HEK293T (cell line): ENCODE measurements at regions not wholly inside any gene's neighbourhood (a gene's known extent, or its start where the extent isn't known, plus 50 kb on each side); places are given as distances from the start of the nearest gene placed in this dataset.

Source experiments
- CTCF ChIA-PET: fragments of 350-600 bp; formaldehyde crosslinking; extraction: SDS; loops from one replicate; lab custom pipeline; 2021; ENCODE audit warnings: antibody characterized with exemption, inconsistent platforms; lab: Yijun Ruan, JAX
- POLR2A ChIA-PET: fragments of 350-600 bp; formaldehyde crosslinking; extraction: SDS; loops from one replicate; lab custom pipeline; 2020; ENCODE audit warnings: antibody characterized with exemption, inconsistent platforms; lab: Yijun Ruan, JAX
- DNase-seq: peaks from one replicate; pipeline ENCODE4 v3.0.0; 2012; ENCODE audit warnings: mixed read lengths; ENCODE audit errors: extremely low spot score
- ARNT ChIP-seq: fragments of 450-650 bp; IDR thresholded peaks from 2 replicates; pipeline ENCODE4 v1.6.1; 2017; ENCODE audit warnings: mild to moderate bottlenecking
- BHLHE40 ChIP-seq: fragments of 450-650 bp; IDR thresholded peaks from 2 replicates; pipeline ENCODE4 v1.6.1; 2016; ENCODE audit warnings: mild to moderate bottlenecking, moderate library complexity, borderline replicate concordance
- CTBP1 ChIP-seq: fragments of 450-650 bp; IDR thresholded peaks from 2 replicates; pipeline ENCODE4 v1.6.1; 2016; ENCODE audit warnings: borderline replicate concordance
- ELF4 ChIP-seq: fragments of 450-650 bp; IDR thresholded peaks from 2 replicates; pipeline ENCODE4 v1.6.1; 2017; ENCODE audit warnings: antibody characterized with exemption
- FOXA1 ChIP-seq: fragments of 450-650 bp; IDR thresholded peaks from 2 replicates; pipeline ENCODE4 v1.6.1; 2016; ENCODE audit warnings: mild to moderate bottlenecking
- FOXK2 ChIP-seq: fragments of 450-650 bp; IDR thresholded peaks from 2 replicates; pipeline ENCODE4 v1.6.1; 2016; ENCODE audit warnings: mild to moderate bottlenecking
- FOXM1 ChIP-seq: fragments of 450-650 bp; IDR thresholded peaks from 2 replicates; pipeline ENCODE4 v1.6.1; 2017; ENCODE audit warnings: mild to moderate bottlenecking, borderline replicate concordance
- HDGF ChIP-seq: fragments of 450-650 bp; IDR thresholded peaks from 2 replicates; pipeline ENCODE4 v1.6.1; 2017; ENCODE audit warnings: antibody characterized with exemption, borderline replicate concordance
- L3MBTL2 ChIP-seq: fragments of 450-650 bp; conservative IDR thresholded peaks from 2 replicates; pipeline ENCODE4 v1.6.1; 2016; ENCODE audit warnings: mild to moderate bottlenecking
- LEF1 ChIP-seq: fragments of 450-650 bp; IDR thresholded peaks from 2 replicates; pipeline ENCODE4 v1.6.1; 2017; ENCODE audit warnings: mild to moderate bottlenecking, borderline replicate concordance
- NFRKB ChIP-seq: fragments of 450-650 bp; IDR thresholded peaks from 2 replicates; pipeline ENCODE4 v1.6.1; 2016; ENCODE audit warnings: mild to moderate bottlenecking, moderate library complexity
- SP1 ChIP-seq: fragments of 450-650 bp; IDR thresholded peaks from 2 replicates; pipeline ENCODE4 v1.6.1; 2017
- SUZ12 ChIP-seq: fragments of 450-650 bp; IDR thresholded peaks from 2 replicates; pipeline ENCODE4 v1.6.1; 2016; ENCODE audit warnings: mild to moderate bottlenecking
- TARDBP ChIP-seq: fragments of 450-650 bp; IDR thresholded peaks from 2 replicates; pipeline ENCODE4 v1.6.1; 2016
- ZNF384 ChIP-seq: fragments of 450-650 bp; IDR thresholded peaks from 2 replicates; pipeline ENCODE4 v1.6.1; 2016
- TF ChIP-seq, protein P1 (sequence below): fragments of 450-650 bp; IDR thresholded peaks from 2 replicates; pipeline ENCODE4 v1.6.1; 2016

- TF ChIP-seq, protein P1, sequence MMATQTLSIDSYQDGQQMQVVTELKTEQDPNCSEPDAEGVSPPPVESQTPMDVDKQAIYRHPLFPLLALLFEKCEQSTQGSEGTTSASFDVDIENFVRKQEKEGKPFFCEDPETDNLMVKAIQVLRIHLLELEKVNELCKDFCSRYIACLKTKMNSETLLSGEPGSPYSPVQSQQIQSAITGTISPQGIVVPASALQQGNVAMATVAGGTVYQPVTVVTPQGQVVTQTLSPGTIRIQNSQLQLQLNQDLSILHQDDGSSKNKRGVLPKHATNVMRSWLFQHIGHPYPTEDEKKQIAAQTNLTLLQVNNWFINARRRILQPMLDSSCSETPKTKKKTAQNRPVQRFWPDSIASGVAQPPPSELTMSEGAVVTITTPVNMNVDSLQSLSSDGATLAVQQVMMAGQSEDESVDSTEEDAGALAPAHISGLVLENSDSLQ: no peak
- TF ChIP-seq ARNT (no peak), HDGF (no peak), BHLHE40 (no peak), CTBP1 (no peak), SP1 (no peak)
Measured at GRCh38 chr3:6281662-6282061, 579.3 kb upstream of the GRM7 start.

GRCh38 chr3:6282918-6283317 lies 578.0 kb upstream of the GRM7 start:
- CTCF ChIA-PET: no interaction called here
- no peak for DNase-seq
- POLR2A ChIA-PET: no interaction called here
- TF ChIP-seq HDGF: no peak
- TF ChIP-seq FOXM1: no peak
- TF ChIP-seq LEF1: no peak
- no peak for TF ChIP-seq SP1

More at GRCh38 chr3:6281662-6282061, 579.3 kb upstream of the GRM7 start:
- POLR2A ChIA-PET: no interaction called here
- CTCF ChIA-PET: no interaction called here
- DNase-seq: no peak

DNA sequence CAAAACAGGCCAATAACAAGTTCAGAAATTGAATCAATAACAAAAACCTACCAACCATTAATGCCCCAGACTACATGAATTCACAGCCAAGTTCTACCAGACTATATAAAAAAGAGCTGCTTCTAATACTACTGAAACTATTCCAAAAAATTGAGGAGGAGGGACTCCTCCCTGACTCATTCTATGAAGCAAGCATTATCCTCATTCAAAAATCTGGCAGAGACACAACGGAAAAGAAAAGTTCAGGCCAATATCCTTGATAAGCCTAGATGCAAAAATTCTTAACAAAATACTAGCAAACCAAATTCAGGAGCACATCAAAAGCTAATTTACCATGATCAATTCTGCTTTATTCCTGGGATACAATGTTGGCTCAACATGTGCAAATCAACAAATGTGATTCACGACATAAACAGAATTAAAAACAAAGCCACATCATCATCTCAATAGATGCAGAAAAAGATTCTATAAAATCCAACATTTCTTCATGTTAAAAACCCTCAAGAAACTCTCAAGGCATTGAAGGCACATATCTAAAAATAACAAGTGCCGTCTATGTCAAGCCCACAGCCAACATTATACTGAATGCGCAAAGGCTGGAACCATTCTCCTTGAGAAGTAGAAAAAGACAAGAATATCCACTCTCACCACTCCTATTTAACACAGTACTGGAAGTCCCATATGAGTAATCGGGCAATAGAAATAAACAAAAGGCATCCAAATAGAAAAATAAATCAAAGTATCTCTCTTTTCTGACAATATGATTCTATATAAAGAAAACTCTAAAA lies 573.6 kb upstream of the GRM7 start:
- DNase-seq: no peak
- TF ChIP-seq CTBP1: no peak
- no peak for TF ChIP-seq L3MBTL2
- no peak for TF ChIP-seq ARNT
- no peak for TF ChIP-seq HDGF
- no peak for TF ChIP-seq SUZ12
- no peak for TF ChIP-seq SP1
- no peak for TF ChIP-seq TARDBP
- TF ChIP-seq ELF4: no peak
- TF ChIP-seq FOXA1: no peak
- no peak for TF ChIP-seq FOXK2
- TF ChIP-seq ZNF384: no peak
- TF ChIP-seq, protein P1: no peak
- no peak for TF ChIP-seq FOXM1
- no peak for TF ChIP-seq LEF1
- TF ChIP-seq BHLHE40: no peak
- TF ChIP-seq NFRKB: no peak
- CTCF ChIA-PET: no interaction called here
- POLR2A ChIA-PET: no interaction called here

GRCh38 chr3:6301626-6302025 lies 559.3 kb upstream of the GRM7 start:
- ChIA-PET POLR2A (no interaction called here), CTCF (no interaction called here)
- TF ChIP-seq TARDBP: no peak
- DNase-seq: no peak

GRCh38 chr3:6315906-6316305 lies 545.0 kb upstream of the GRM7 start:
- CTCF ChIA-PET: no interaction called here
- POLR2A ChIA-PET: no interaction called here
- DNase-seq: no peak

DNA sequence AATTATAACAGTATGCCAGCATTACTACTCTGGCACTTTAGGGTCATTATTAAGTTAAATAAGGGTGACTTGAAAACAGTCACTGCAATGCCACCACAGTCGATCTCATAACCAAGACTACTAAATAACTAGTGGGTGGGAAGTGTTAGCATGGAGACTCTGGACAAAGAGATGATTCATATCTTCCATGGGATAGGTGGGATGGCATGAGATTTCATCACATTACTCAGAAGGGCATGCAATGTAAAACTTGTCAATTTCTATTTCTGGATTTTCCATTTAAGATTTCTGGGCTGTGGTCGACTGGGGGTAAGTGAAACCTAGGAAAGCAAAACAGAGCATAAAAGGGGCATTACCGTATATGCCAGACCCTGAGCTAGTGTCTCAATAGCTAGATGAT lies 538.9 kb upstream of the GRM7 start:
- ChIA-PET CTCF (no interaction called here), POLR2A (no interaction called here)
- no peak for TF ChIP-seq SUZ12
- TF ChIP-seq HDGF: no peak
- TF ChIP-seq TARDBP: no peak
- TF ChIP-seq ARNT: no peak
- TF ChIP-seq ELF4: no peak
- no peak for TF ChIP-seq SP1
- no peak for TF ChIP-seq BHLHE40
- TF ChIP-seq, protein P1: no peak
- no peak for TF ChIP-seq CTBP1
- TF ChIP-seq L3MBTL2: no peak
- TF ChIP-seq ZNF384: no peak
- no peak for TF ChIP-seq FOXK2
- TF ChIP-seq FOXM1: no peak
- no peak for TF ChIP-seq FOXA1
- no peak for TF ChIP-seq NFRKB
- TF ChIP-seq LEF1: no peak
- DNase-seq: no peak

More at GRCh38 chr3:6315906-6316305, 545.0 kb upstream of the GRM7 start:
- TF ChIP-seq CTBP1: no peak
- no peak for TF ChIP-seq FOXM1
- no peak for TF ChIP-seq SP1
- no peak for TF ChIP-seq ELF4
- TF ChIP-seq FOXA1: no peak
- TF ChIP-seq, protein P1: no peak
- no peak for TF ChIP-seq ZNF384
- TF ChIP-seq SUZ12: no peak
- no peak for TF ChIP-seq L3MBTL2
- TF ChIP-seq FOXK2: no peak
- TF ChIP-seq LEF1: no peak
- TF ChIP-seq HDGF: no peak
- no peak for TF ChIP-seq NFRKB
- no peak for TF ChIP-seq TARDBP
